ENCODE measurements at regions not wholly inside any gene's neighbourhood (a gene's known extent, or its start where the extent isn't known, plus 50 kb on each side); places are given as distances from the start of the nearest gene placed in this dataset.

- TF ChIP-seq ELF4 (CRISPR knock-in tag; IDR thresholded peaks at IDR 0.05), result no peak
- no peak for TF ChIP-seq MIER1 (IDR thresholded peaks at IDR 0.05; ENCODE audit: low read depth)
These were observed 58.5 kb upstream of the BOC start (continued) for GRCh38 chr3:113152849-113153248.

- Histone ChIP-seq H4K20me1 (replicated peaks; ENCODE audit: control insufficient read depth, insufficient read depth, low read length) (no peaks in the 10 kb centered on the region), H3K4me1 (replicated peaks in 1 of 2; ENCODE audit: control insufficient read depth in 2 of 2, insufficient read depth in 2 of 2, low read length in 2 of 2) (no peaks in the 10 kb centered on the region; a peak in 1 of 5 replicates), H3K9me3 (replicated peaks; ENCODE audit: control insufficient read depth, insufficient read depth, low read depth, low read length) (no peaks in the 10 kb centered on the region), H2AFZ (ENCODE audit: low read depth, low read length) (no peak overlapping the region), H3K27me3 (ENCODE audit: control insufficient read depth in 2 of 2, insufficient read depth in 2 of 2, low read length in 2 of 2) (peaks cover 0 to 6% of the 10 kb centered on the region in 2 experiments; a peak in 1 of 5 replicates), H3K79me2 (ENCODE audit: control insufficient read depth, insufficient read depth, low read length) (no peaks in the 10 kb centered on the region), H3K9ac (ENCODE audit: insufficient read depth in 1 of 2, low read depth in 2 of 2, low read length in 2 of 2) (no peak overlapping the region), H3K36me3 (ENCODE audit: control insufficient read depth, insufficient read depth, low read length) (no peaks in the 10 kb centered on the region), H3K9me1 (ENCODE audit: control insufficient read depth, insufficient read depth, low read length) (no peaks in the 10 kb centered on the region), H3K4me2 (ENCODE audit: insufficient read depth, low read length) (no peak overlapping the region), H3K4me3 (no peak overlapping the region), H3K27ac (ENCODE audit: extremely low read depth, low read depth, low read length) (no peak overlapping the region)
- 0% methylated on average over 3 of the region's 3 CpGs for WGBS (ENCODE audit: insufficient coverage, low coverage, missing lambda C conversion rate)
- no peak for FAIRE-seq
- ATAC-seq, result no peak
- DNase-seq (ENCODE audit: extremely low read depth in 1 of 4, low spot score in 3 of 4), result no peak
- TF ChIP-seq ZNF57 (CRISPR knock-in tag; IDR thresholded peaks at IDR 0.05), result no peak
- no peak for TF ChIP-seq ZNF655 (CRISPR knock-in tag; IDR thresholded peaks at IDR 0.05)
- no peak for TF ChIP-seq ZNF511 (CRISPR knock-in tag; IDR thresholded peaks at IDR 0.05)
- BruUV-seq (replicated peaks), result no TSS peak
- in situ Hi-C loops (cut with MboI), result no loop called here
- CTCF ChIA-PET (ENCODE audit: low intra/inter-chr PET ratio), result no interaction called here
- POLR2A ChIA-PET, result interaction anchor here (0.8 kb wide), 1 partner anchor 53 kb away, joined by 3 read pairs; no protein-coding TSS in a partner anchor
- intact Hi-C loops (cut with micrococcal nuclease), result no loop called here
These were observed 57.8 kb upstream of the BOC start for GRCh38 chr3:113153499-113154107.

Data from K562 (cell line).